Hepatocyte (in vitro differentiated cells): ENCODE measurements at regions not wholly inside any gene's neighbourhood (a gene's known extent, or its start where the extent isn't known, plus 50 kb on each side); places are given as distances from the start of the nearest gene placed in this dataset.

Source experiments
- CTCF ChIP-seq: fragments of 200-600 bp; sonication (generic); IDR thresholded peaks from 2 replicates; pipeline ENCODE4 v1.5.1; 2016; ENCODE audit warnings: antibody characterized with exemption, mild to moderate bottlenecking; ENCODE audit not compliant: poor library complexity
- EZH2 ChIP-seq: fragments of 200-600 bp; sonication (generic); IDR thresholded peaks from 2 replicates; pipeline ENCODE4 v1.6.1; 2016; ENCODE audit warnings: antibody characterized with exemption, mild to moderate bottlenecking, borderline replicate concordance
- EZH2phosphoT487 ChIP-seq: fragments of 200-600 bp; sonication (generic); IDR thresholded peaks from one replicate; pipeline ENCODE4 v1.6.1; 2018; ENCODE audit warnings: antibody characterized with exemption, mild to moderate bottlenecking, low read depth, moderate library complexity; ENCODE audit not compliant: unreplicated experiment, severe bottlenecking

GRCh38 chr1:96991261-96991660 is 269.7 kb downstream of the PTBP2 start:
- no peak for TF ChIP-seq CTCF
- TF ChIP-seq EZH2: no peak
- no peak for TF ChIP-seq EZH2phosphoT487
